Esophagus squamous epithelium (tissue), 4 donors: ENCODE measurements at regions not wholly inside any gene's neighbourhood (a gene's known extent, or its start where the extent isn't known, plus 50 kb on each side); places are given as distances from the start of the nearest gene placed in this dataset.

Experiments
- CTCF ChIP-seq, 6 experiments: fragments of 450-650 bp in 4 of 6; fragments of 200-600 bp in 2 of 6; sonication (generic) in 2 of 6; IDR thresholded peaks; one replicate each; pipeline ENCODE4 v1.5.1; 2016 to 2019; ENCODE audit warnings: antibody characterized with exemption in 6 of 6, mild to moderate bottlenecking in 4 of 6, moderate library complexity in 4 of 6
- POLR2A ChIP-seq, 4 donors: fragments of 450-650 bp; IDR thresholded peaks; one replicate each; pipeline ENCODE4 v1.6.1; 2017; ENCODE audit warnings: antibody characterized with exemption in 4 of 4, mild to moderate bottlenecking in 4 of 4, moderate library complexity in 3 of 4

- TF ChIP-seq CTCF (IDR thresholded peaks at IDR 0.05), result no peak
- no peak for TF ChIP-seq POLR2A (IDR thresholded peaks at IDR 0.05)
Measured at GRCh38 chr4:117821834-117822233, 212.5 kb upstream of the NDST3 start.
